ENCODE measurements at regions not wholly inside any gene's neighbourhood (a gene's known extent, or its start where the extent isn't known, plus 50 kb on each side); places are given as distances from the start of the nearest gene placed in this dataset.

DNA sequence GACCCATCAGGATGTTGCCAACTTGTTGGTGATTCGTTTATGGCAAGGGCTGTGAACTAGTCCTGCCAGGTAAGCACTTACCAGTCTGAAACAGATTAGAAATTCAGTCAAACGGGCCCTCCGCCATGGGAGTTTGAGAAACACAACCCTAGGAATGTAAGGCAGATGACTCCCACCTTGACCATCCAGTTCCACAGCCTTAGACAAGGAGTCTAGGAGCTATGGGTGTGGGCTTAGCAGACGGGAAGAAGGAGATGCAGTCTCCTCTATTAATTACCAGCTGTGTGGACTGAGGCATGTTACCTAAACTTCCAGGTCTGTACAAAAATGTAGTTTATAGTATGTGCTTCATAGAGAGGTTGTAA is 319.4 kb upstream of the NCKAP5 start:
- Histone ChIP-seq H3K4me1 (ENCODE audit: control insufficient read depth, extremely low read depth, insufficient read depth, low read length) (peaks cover 8% of the 10 kb centered on the region), H3K9ac (ENCODE audit: insufficient read depth, low read length) (no peak overlapping the region), H3K4me2 (ENCODE audit: extremely low read depth, insufficient read depth, low read length) (no peak overlapping the region), H3K9me3 (ENCODE audit: control insufficient read depth, insufficient read depth, low read depth, low read length) (no peaks in the 10 kb centered on the region), H3K4me3 (replicated peaks in 1 of 4; ENCODE audit: control extremely low read depth in 1 of 4, insufficient read depth in 1 of 4, low read depth in 3 of 4, low read length in 4 of 4) (no peak overlapping the region), H3K27me3 (ENCODE audit: control insufficient read depth, insufficient read depth, low read length) (no peaks in the 10 kb centered on the region), H4K20me1 (ENCODE audit: control insufficient read depth, extremely low read depth, insufficient read depth, low read length) (no peaks in the 10 kb centered on the region), H2AFZ (ENCODE audit: low read length) (no peak overlapping the region), H3K79me2 (ENCODE audit: control insufficient read depth, insufficient read depth, low read length) (no peaks in the 10 kb centered on the region), H3K36me3 (ENCODE audit: control insufficient read depth, insufficient read depth, low read length) (no peaks in the 10 kb centered on the region), H3K27ac (ENCODE audit: insufficient read depth, low read length) (peak overlapping the region; percentile 33)
- no peak for DNase-seq (ENCODE audit: low read depth in 2 of 2)
- TF ChIP-seq, protein P1, sequence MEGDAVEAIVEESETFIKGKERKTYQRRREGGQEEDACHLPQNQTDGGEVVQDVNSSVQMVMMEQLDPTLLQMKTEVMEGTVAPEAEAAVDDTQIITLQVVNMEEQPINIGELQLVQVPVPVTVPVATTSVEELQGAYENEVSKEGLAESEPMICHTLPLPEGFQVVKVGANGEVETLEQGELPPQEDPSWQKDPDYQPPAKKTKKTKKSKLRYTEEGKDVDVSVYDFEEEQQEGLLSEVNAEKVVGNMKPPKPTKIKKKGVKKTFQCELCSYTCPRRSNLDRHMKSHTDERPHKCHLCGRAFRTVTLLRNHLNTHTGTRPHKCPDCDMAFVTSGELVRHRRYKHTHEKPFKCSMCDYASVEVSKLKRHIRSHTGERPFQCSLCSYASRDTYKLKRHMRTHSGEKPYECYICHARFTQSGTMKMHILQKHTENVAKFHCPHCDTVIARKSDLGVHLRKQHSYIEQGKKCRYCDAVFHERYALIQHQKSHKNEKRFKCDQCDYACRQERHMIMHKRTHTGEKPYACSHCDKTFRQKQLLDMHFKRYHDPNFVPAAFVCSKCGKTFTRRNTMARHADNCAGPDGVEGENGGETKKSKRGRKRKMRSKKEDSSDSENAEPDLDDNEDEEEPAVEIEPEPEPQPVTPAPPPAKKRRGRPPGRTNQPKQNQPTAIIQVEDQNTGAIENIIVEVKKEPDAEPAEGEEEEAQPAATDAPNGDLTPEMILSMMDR (conservative IDR thresholded peaks at IDR 0.05 in 1 of 2, IDR thresholded peaks at IDR 0.05 in 1 of 2; ENCODE audit: low read depth in 1 of 2, low read length in 2 of 2): no peak
- no peak for TF ChIP-seq EZH2 (IDR thresholded peaks at IDR 0.05; ENCODE audit: low read length, missing control alignments)

DNA sequence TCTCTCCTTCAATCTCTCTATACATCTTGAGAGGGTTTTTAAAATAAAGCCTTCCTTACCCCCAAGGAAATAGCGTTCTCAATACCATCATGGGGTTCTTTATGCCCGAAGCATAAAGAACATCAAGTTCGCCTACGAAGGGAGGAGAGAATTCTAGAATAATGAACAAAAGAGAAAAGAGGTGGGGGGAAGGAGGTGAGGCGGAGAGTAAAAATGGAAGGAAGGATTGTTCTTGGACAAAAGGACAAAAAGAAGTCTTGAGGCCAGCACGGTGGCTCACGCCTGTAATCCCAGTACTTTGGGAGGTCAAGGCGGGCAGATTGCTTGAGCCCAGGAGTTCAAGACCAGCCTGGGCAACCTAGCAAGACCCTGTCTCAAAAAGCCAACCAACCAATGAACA is 319.8 kb upstream of the NCKAP5 start:
- Histone ChIP-seq H3K9ac (ENCODE audit: insufficient read depth, low read length) (no peak overlapping the region), H3K9me3 (ENCODE audit: control insufficient read depth, insufficient read depth, low read depth, low read length) (no peaks in the 10 kb centered on the region), H2AFZ (ENCODE audit: low read length) (no peak overlapping the region), H3K27ac (ENCODE audit: insufficient read depth, low read length) (no peak overlapping the region), H3K4me1 (ENCODE audit: control insufficient read depth, extremely low read depth, insufficient read depth, low read length) (peaks cover 8% of the 10 kb centered on the region), H4K20me1 (ENCODE audit: control insufficient read depth, extremely low read depth, insufficient read depth, low read length) (no peaks in the 10 kb centered on the region), H3K79me2 (ENCODE audit: control insufficient read depth, insufficient read depth, low read length) (no peaks in the 10 kb centered on the region), H3K4me2 (ENCODE audit: extremely low read depth, insufficient read depth, low read length) (no peak overlapping the region), H3K4me3 (replicated peaks in 1 of 4; ENCODE audit: control extremely low read depth in 1 of 4, insufficient read depth in 1 of 4, low read depth in 3 of 4, low read length in 4 of 4) (no peak overlapping the region), H3K27me3 (ENCODE audit: control insufficient read depth, insufficient read depth, low read length) (no peaks in the 10 kb centered on the region), H3K36me3 (ENCODE audit: control insufficient read depth, insufficient read depth, low read length) (no peaks in the 10 kb centered on the region)
- TF ChIP-seq, protein P1 (conservative IDR thresholded peaks at IDR 0.05 in 1 of 2, IDR thresholded peaks at IDR 0.05 in 1 of 2; ENCODE audit: low read depth in 1 of 2, low read length in 2 of 2): no peak
- TF ChIP-seq EZH2 (IDR thresholded peaks at IDR 0.05; ENCODE audit: low read length, missing control alignments): no peak
- DNase-seq (ENCODE audit: low read depth in 2 of 2): no peak

DNA sequence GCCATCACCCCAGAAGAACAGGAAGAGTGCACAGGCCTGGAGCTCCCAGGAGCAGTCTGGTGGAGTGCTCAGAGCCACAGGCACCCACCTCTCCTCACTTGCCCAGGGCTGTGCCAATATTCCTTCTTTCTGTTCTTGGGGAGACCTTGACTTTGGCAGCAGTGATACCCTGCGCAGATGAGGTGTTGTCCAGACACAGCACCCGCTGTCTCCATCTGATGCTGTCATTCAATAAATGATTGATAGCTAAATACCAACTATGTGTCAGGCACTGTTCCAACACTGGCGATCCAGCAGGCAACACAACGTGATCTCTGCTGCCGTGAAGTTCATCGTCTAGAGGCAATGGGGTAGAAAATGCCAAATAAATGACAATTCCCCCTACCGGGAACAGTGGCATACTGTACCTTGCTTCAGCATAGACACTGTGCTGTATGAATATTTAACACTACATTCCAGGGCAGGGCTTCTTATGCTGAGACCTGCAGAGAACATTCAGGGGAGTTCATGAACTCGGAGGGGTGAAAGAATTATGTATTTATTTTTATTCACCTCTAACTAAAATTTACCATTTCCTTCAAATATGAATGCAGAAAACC is 320.5 kb upstream of the NCKAP5 start:
- H3K4me3 ChIP-seq (replicated peaks in 1 of 4; ENCODE audit: control extremely low read depth in 1 of 4, insufficient read depth in 1 of 4, low read depth in 3 of 4, low read length in 4 of 4): no peak overlapping the region
- H3K27ac ChIP-seq (ENCODE audit: insufficient read depth, low read length): no peak overlapping the region
- DNase-seq (ENCODE audit: low read depth in 2 of 2): no peak
- no peaks in the 10 kb centered on the region for H3K27me3 ChIP-seq (ENCODE audit: control insufficient read depth, insufficient read depth, low read length)
- H3K79me2 ChIP-seq (ENCODE audit: control insufficient read depth, insufficient read depth, low read length): no peaks in the 10 kb centered on the region
- peaks cover 8% of the 10 kb centered on the region for H3K4me1 ChIP-seq (ENCODE audit: control insufficient read depth, extremely low read depth, insufficient read depth, low read length)
- H2AFZ ChIP-seq (ENCODE audit: low read length): no peak overlapping the region
- H3K4me2 ChIP-seq (ENCODE audit: extremely low read depth, insufficient read depth, low read length): no peak overlapping the region
- TF ChIP-seq EZH2 (IDR thresholded peaks at IDR 0.05; ENCODE audit: low read length, missing control alignments): no peak
- TF ChIP-seq, protein P1 (conservative IDR thresholded peaks at IDR 0.05 in 1 of 2, IDR thresholded peaks at IDR 0.05 in 1 of 2; ENCODE audit: low read depth in 1 of 2, low read length in 2 of 2): no peak
- no peaks in the 10 kb centered on the region for H3K36me3 ChIP-seq (ENCODE audit: control insufficient read depth, insufficient read depth, low read length)
- H3K9me3 ChIP-seq (ENCODE audit: control insufficient read depth, insufficient read depth, low read depth, low read length): no peaks in the 10 kb centered on the region
- H4K20me1 ChIP-seq (ENCODE audit: control insufficient read depth, extremely low read depth, insufficient read depth, low read length): no peaks in the 10 kb centered on the region
- H3K9ac ChIP-seq (ENCODE audit: insufficient read depth, low read length): no peak overlapping the region
